ENCODE measurements at regions not wholly inside any gene's neighbourhood (a gene's known extent, or its start where the extent isn't known, plus 50 kb on each side); places are given as distances from the start of the nearest gene placed in this dataset.

- H3K36me3 ChIP-seq (ENCODE audit: insufficient read depth), result no peaks in the 10 kb centered on the region
- no peaks in the 10 kb centered on the region for H3K27me3 ChIP-seq (ENCODE audit: insufficient read depth)
- H3K27me3 Mint-ChIP-seq (ENCODE audit: insufficient read depth, low read depth, poor library complexity), result no peaks in the 10 kb centered on the region
- H4K20me1 ChIP-seq (replicated peaks; ENCODE audit: insufficient read depth), result no peaks in the 10 kb centered on the region
- H3K79me2 ChIP-seq (replicated peaks; ENCODE audit: insufficient read depth), result no peaks in the 10 kb centered on the region
- no peaks in the 10 kb centered on the region for H3F3A ChIP-seq (replicated peaks; ENCODE audit: low read depth)
- H3K9me2 ChIP-seq (ENCODE audit: insufficient read depth), result no peaks in the 10 kb centered on the region; the same call in 1 of the 2 replicates
- no peak overlapping the region for H3K27ac ChIP-seq (ENCODE audit: low read depth)
- no peaks in the 10 kb centered on the region for H3K4me1 ChIP-seq (ENCODE audit: insufficient read depth)
- H3K27ac Mint-ChIP-seq, result no peak overlapping the region
- H3K4me2 ChIP-seq, result no peak overlapping the region
- no peak overlapping the region for H2AFZ ChIP-seq
- H3K9me3 Mint-ChIP-seq, result no peaks in the 10 kb centered on the region
- TF ChIP-seq, protein P1, sequence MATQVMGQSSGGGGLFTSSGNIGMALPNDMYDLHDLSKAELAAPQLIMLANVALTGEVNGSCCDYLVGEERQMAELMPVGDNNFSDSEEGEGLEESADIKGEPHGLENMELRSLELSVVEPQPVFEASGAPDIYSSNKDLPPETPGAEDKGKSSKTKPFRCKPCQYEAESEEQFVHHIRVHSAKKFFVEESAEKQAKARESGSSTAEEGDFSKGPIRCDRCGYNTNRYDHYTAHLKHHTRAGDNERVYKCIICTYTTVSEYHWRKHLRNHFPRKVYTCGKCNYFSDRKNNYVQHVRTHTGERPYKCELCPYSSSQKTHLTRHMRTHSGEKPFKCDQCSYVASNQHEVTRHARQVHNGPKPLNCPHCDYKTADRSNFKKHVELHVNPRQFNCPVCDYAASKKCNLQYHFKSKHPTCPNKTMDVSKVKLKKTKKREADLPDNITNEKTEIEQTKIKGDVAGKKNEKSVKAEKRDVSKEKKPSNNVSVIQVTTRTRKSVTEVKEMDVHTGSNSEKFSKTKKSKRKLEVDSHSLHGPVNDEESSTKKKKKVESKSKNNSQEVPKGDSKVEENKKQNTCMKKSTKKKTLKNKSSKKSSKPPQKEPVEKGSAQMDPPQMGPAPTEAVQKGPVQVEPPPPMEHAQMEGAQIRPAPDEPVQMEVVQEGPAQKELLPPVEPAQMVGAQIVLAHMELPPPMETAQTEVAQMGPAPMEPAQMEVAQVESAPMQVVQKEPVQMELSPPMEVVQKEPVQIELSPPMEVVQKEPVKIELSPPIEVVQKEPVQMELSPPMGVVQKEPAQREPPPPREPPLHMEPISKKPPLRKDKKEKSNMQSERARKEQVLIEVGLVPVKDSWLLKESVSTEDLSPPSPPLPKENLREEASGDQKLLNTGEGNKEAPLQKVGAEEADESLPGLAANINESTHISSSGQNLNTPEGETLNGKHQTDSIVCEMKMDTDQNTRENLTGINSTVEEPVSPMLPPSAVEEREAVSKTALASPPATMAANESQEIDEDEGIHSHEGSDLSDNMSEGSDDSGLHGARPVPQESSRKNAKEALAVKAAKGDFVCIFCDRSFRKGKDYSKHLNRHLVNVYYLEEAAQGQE (IDR thresholded peaks at IDR 0.05; ENCODE audit: unreplicated experiment), result no peak
- TF ChIP-seq, protein P2, sequence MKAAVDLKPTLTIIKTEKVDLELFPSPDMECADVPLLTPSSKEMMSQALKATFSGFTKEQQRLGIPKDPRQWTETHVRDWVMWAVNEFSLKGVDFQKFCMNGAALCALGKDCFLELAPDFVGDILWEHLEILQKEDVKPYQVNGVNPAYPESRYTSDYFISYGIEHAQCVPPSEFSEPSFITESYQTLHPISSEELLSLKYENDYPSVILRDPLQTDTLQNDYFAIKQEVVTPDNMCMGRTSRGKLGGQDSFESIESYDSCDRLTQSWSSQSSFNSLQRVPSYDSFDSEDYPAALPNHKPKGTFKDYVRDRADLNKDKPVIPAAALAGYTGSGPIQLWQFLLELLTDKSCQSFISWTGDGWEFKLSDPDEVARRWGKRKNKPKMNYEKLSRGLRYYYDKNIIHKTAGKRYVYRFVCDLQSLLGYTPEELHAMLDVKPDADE (IDR thresholded peaks at IDR 0.05), result no peak
- TF ChIP-seq NANOG (IDR thresholded peaks at IDR 0.05; ENCODE audit: borderline replicate concordance) (no peak), CTCF (conservative IDR thresholded peaks at IDR 0.05; ENCODE audit: low read depth in 2 of 2) (no peak), ZNF114 (CRISPR knock-in tag; IDR thresholded peaks at IDR 0.05) (no peak), JUNB (IDR thresholded peaks at IDR 0.05; ENCODE audit: unreplicated experiment) (no peak), POLR2AphosphoS5 (IDR thresholded peaks at IDR 0.05; ENCODE audit: low read depth) (no peak), ZNF331 (CRISPR knock-in tag; IDR thresholded peaks at IDR 0.05; ENCODE audit: low read depth) (no peak), EZH2phosphoT487 (IDR thresholded peaks at IDR 0.05; ENCODE audit: unreplicated experiment) (no peak), CREB1 (CRISPR knock-in tag; IDR thresholded peaks at IDR 0.05; ENCODE audit: low read depth) (no peak), EZH2 (IDR thresholded peaks at IDR 0.05; ENCODE audit: low read depth, unreplicated experiment) (no peak), STAT1 (IDR thresholded peaks at IDR 0.05; ENCODE audit: unreplicated experiment) (no peak), ZNF462 (CRISPR knock-in tag; IDR thresholded peaks at IDR 0.05) (no peak)
- no peak overlapping the region for H3K4me3 Mint-ChIP-seq
- DNase-seq (ENCODE audit: low spot score) (no peak), ATAC-seq (no peak)
- H3K4me1 Mint-ChIP-seq, result no peaks in the 10 kb centered on the region
- no peaks in the 10 kb centered on the region for H3K36me3 Mint-ChIP-seq (ENCODE audit: low read depth)
- no peak overlapping the region for H3K4me3 ChIP-seq
Observed at GRCh38 chr9:107710953-107711352, 221.4 kb upstream of the KLF4 start.

Data from GM23338 (cell line).